RWPE2 (cell line): ENCODE measurements at regions not wholly inside any gene's neighbourhood (a gene's known extent, or its start where the extent isn't known, plus 50 kb on each side); places are given as distances from the start of the nearest gene placed in this dataset.

Experiments
- ATAC-seq: fragments of 200-7000 bp; cut with Tn5 transposase; 3 replicates; pipeline ENCODE4 v1.9.1; 2021; ENCODE audit warnings: low read depth
- DNase-seq: peaks from one replicate; pipeline ENCODE4 v3.0.0-alpha.2; 2020; ENCODE audit warnings: low spot score
- H3K27ac ChIP-seq: fragments of 450-650 bp; 2 replicates; pipeline ENCODE4 v1.5.1; 2017; ENCODE audit warnings: mild to moderate bottlenecking; ENCODE audit not compliant: poor library complexity, severe bottlenecking
- H3K27me3 ChIP-seq: fragments of 250-450 bp; sonication (Bioruptor Pico); 2 replicates; pipeline ENCODE4 v1.5.1; 2021; ENCODE audit warnings: mild to moderate bottlenecking, moderate library complexity; ENCODE audit not compliant: insufficient read depth, poor library complexity, severe bottlenecking
- H3K36me3 ChIP-seq: fragments of 250-450 bp; sonication (Bioruptor Pico); 2 replicates; pipeline ENCODE4 v1.5.1; 2020; ENCODE audit warnings: low read depth, mild to moderate bottlenecking, moderate library complexity
- H3K4me1 ChIP-seq: fragments of 250-450 bp; sonication (Bioruptor Pico); 2 replicates; pipeline ENCODE4 v1.5.1; 2021; ENCODE audit warnings: mild to moderate bottlenecking, moderate library complexity; ENCODE audit not compliant: insufficient read depth, poor library complexity, severe bottlenecking
- H3K4me3 ChIP-seq: fragments of 250-450 bp; sonication (Bioruptor Pico); 2 replicates; pipeline ENCODE4 v1.5.1; 2021; ENCODE audit warnings: mild to moderate bottlenecking, moderate library complexity; ENCODE audit not compliant: severe bottlenecking
- H3K9me3 ChIP-seq: fragments of 250-450 bp; sonication (Bioruptor Pico); 2 replicates; pipeline ENCODE4 v1.5.1; 2021; ENCODE audit warnings: mild to moderate bottlenecking, moderate library complexity; ENCODE audit not compliant: severe bottlenecking
- TF ChIP-seq, protein P1 (sequence below): fragments of 450-650 bp; IDR thresholded peaks from one replicate; pipeline ENCODE4 v1.5.1; 2017; ENCODE audit warnings: mild to moderate bottlenecking, moderate library complexity; ENCODE audit not compliant: poor library complexity, severe bottlenecking

DNA sequence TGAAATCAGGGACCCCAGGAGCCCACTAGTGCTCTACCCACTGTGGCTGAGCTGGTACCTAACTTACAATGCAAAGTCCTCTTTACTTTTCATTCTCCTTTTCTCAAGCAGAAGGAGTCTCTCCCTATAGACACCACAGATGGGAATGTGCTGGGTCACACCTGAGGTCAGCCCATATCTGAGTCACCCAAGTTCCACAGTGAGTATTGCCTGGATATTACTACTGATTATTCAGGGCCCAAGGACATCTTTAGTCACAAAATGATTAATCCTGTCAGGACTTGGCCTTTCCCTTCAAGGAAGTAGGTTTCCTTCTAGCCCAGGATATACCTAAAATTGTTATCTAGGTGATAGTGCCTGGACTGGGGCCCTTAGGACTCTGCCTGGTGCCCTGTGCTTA is 1305.2 kb downstream of the SI start:
- Histone ChIP-seq H3K27me3 (no peaks in the 10 kb centered on the region), H3K27ac (no peak overlapping the region), H3K4me3 (no peak overlapping the region), H3K9me3 (no peaks in the 10 kb centered on the region), H3K4me1 (peaks cover 2% of the 10 kb centered on the region), H3K36me3 (no peaks in the 10 kb centered on the region)
- TF ChIP-seq, protein P1, sequence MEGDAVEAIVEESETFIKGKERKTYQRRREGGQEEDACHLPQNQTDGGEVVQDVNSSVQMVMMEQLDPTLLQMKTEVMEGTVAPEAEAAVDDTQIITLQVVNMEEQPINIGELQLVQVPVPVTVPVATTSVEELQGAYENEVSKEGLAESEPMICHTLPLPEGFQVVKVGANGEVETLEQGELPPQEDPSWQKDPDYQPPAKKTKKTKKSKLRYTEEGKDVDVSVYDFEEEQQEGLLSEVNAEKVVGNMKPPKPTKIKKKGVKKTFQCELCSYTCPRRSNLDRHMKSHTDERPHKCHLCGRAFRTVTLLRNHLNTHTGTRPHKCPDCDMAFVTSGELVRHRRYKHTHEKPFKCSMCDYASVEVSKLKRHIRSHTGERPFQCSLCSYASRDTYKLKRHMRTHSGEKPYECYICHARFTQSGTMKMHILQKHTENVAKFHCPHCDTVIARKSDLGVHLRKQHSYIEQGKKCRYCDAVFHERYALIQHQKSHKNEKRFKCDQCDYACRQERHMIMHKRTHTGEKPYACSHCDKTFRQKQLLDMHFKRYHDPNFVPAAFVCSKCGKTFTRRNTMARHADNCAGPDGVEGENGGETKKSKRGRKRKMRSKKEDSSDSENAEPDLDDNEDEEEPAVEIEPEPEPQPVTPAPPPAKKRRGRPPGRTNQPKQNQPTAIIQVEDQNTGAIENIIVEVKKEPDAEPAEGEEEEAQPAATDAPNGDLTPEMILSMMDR, result no peak
- DNase-seq (no peak), ATAC-seq (peak; percentile 78)

DNA sequence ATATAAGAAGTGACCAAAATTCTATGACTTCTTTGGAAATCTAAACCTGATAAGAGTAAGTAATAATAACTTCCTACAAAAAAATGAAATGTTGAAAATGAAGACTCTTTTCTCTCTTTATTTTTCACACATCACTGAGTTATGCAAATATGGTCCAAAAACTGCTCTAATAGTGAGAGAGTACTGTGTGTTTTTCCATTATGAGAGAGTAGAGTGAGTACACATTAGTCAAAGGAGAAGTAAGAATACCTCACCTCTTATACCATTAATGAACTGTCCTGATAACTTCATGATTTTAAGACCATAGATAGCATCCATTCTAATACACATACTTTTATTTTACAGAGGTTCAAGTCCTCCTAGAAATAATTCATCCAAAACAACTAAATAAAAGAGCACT is 1310.2 kb downstream of the SI start:
- H3K27me3 ChIP-seq, result no peaks in the 10 kb centered on the region
- no peak for DNase-seq
- no peak overlapping the region for H3K27ac ChIP-seq
- ATAC-seq, result no peak
- TF ChIP-seq, protein P1, result no peak
- no peaks in the 10 kb centered on the region for H3K36me3 ChIP-seq
- no peaks in the 10 kb centered on the region for H3K9me3 ChIP-seq
- H3K4me3 ChIP-seq, result no peak overlapping the region
- H3K4me1 ChIP-seq, result no peaks in the 10 kb centered on the region

DNA sequence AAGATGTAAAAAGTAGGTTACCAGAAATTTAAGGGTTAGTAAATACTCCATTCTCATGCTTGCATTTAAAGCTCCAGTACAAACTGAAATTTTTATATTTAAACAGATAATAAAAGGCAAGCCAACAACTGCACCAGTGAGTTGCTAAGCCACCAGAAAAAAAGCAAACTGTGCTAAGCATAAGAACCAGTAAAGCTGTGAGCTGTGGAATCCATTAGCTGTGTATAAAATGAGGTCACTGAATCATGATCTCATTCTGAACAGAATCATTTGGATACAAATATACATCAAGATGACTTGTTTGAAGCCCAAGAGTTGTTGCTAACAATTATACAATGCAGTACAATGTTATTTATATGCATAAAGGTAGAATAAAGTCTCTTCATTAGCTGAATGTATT is 1312.2 kb downstream of the SI start:
- ATAC-seq, result no peak
- Histone ChIP-seq H3K27ac (no peak overlapping the region), H3K27me3 (no peaks in the 10 kb centered on the region), H3K4me1 (no peaks in the 10 kb centered on the region), H3K4me3 (no peak overlapping the region), H3K9me3 (no peaks in the 10 kb centered on the region), H3K36me3 (no peaks in the 10 kb centered on the region)
- TF ChIP-seq, protein P1, result no peak
- DNase-seq, result no peak

DNA sequence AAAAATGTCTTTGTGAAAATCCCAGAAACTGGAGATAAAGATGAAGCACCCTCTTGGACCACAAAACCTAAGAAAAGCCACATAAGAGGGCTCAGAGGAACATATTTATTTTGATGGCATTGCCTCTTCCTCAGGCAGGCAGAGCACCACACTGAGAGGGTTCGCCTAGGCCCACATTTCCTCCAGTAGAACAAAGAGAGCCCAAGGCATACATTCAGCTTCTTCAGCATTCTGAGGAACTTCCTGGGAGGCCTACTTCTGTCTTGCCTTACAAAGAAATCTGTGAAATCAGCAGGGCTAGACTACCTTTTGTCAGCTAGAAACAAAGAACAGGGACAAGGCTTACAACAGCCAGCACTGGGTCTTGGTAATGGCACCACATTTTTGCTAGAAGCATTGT is 1325.3 kb downstream of the SI start:
- Histone ChIP-seq H3K9me3 (no peaks in the 10 kb centered on the region), H3K27ac (no peak overlapping the region), H3K4me3 (no peak overlapping the region), H3K27me3 (no peaks in the 10 kb centered on the region), H3K4me1 (no peaks in the 10 kb centered on the region), H3K36me3 (no peaks in the 10 kb centered on the region)
- ATAC-seq (no peak), DNase-seq (no peak)
- TF ChIP-seq, protein P1, result no peak

DNA sequence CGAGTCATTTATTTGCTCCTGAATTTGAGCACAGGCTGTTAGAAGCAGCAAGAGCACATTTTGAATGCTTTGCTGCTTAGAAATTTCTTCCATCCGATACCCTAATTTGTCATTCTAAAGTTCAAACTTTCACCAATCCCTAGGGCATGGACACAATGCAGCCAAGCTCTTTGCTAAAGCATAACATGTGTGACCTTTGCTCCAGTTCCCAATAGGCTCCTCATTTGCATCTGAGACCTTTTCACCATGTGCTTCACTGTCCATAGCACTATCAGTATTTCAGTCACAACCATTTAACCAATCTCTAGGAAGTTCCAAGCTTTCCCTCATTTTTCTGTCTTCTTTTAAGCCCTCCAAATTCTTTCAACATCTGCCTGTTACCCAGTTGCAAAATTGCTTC is 1333.1 kb downstream of the SI start:
- Histone ChIP-seq H3K27ac (no peak overlapping the region), H3K9me3 (no peaks in the 10 kb centered on the region), H3K36me3 (no peaks in the 10 kb centered on the region), H3K4me1 (no peaks in the 10 kb centered on the region), H3K27me3 (no peaks in the 10 kb centered on the region), H3K4me3 (no peak overlapping the region)
- TF ChIP-seq, protein P1, result no peak
- ATAC-seq (no peak), DNase-seq (no peak)
